SK-N-SH (cell line): ENCODE measurements at regions not wholly inside any gene's neighbourhood (a gene's known extent, or its start where the extent isn't known, plus 50 kb on each side); places are given as distances from the start of the nearest gene placed in this dataset.

Source experiments
- CTCF ChIA-PET: fragments of 300-600, 350-600 bp; formaldehyde crosslinking; extraction: SDS; loops from one replicate; lab custom pipeline; 2021; lab: Yijun Ruan, JAX
- POLR2A ChIA-PET: fragments of 350-600 bp; sonication (Branson Sonifier 250); formaldehyde crosslinking; extraction: SDS; loops from one replicate; lab custom pipeline; 2020; ENCODE audit warnings: antibody characterized with exemption, inconsistent platforms; lab: Yijun Ruan, JAX
- DNase-seq: peaks from one replicate; pipeline ENCODE4 v3.0.0; 2012
- H2AFZ ChIP-seq: fragments of 200-600 bp; sonication (generic); 2 replicates; pipeline ENCODE4 v1.8.1; 2016; ENCODE audit warnings: antibody characterized with exemption, mild to moderate bottlenecking, low read depth
- H3F3A ChIP-seq: fragments of 200-600 bp; sonication (generic); replicated peaks from 2 replicates; pipeline ENCODE3; 2016; ENCODE audit warnings: antibody characterized with exemption, mild to moderate bottlenecking; ENCODE audit not compliant: insufficient read depth
- H3K27ac ChIP-seq, 2 experiments: fragments of 200-500 bp in 1 of 2; fragments of 200-600 bp in 1 of 2; sonication (Bioruptor generic) in 1 of 2; sonication (generic), shearing (Covaris generic) in 1 of 2; 2 replicates each; pipeline versions ENCODE4 v1.5.1 to v1.6.1; 2014 to 2016; ENCODE audit warnings: low read depth in 2 of 2, inconsistent platforms in 1 of 2, low read length in 1 of 2, mild to moderate bottlenecking in 1 of 2, mixed read lengths in 1 of 2
- H3K27me3 ChIP-seq: fragments of 200-600 bp; sonication (generic), shearing (Covaris generic); 2 replicates; pipeline ENCODE4 v1.6.1; 2016; ENCODE audit warnings: mixed run types; ENCODE audit not compliant: insufficient read depth
- H3K36me3 ChIP-seq, 2 experiments: fragments of 200-500 bp in 1 of 2; fragments of 200-600 bp in 1 of 2; sonication (Bioruptor generic) in 1 of 2; sonication (generic) in 1 of 2; replicated peaks in 1 of 2; 2 replicates each; pipeline versions ENCODE3 to v1.5.1; 2014 to 2016; ENCODE audit warnings: low read length in 1 of 2, mild to moderate bottlenecking in 1 of 2; ENCODE audit not compliant: insufficient read depth in 2 of 2, control insufficient read depth in 1 of 2
- H3K4me1 ChIP-seq, 2 experiments: fragments of 200-500 bp in 1 of 2; fragments of 200-600 bp in 1 of 2; sonication (Bioruptor generic) in 1 of 2; sonication (generic), shearing (Covaris generic) in 1 of 2; 2 replicates each; pipeline versions ENCODE4 v1.5.1 to v1.6.1; 2014 to 2016; ENCODE audit warnings: low read depth in 1 of 2, low read length in 1 of 2, mixed run types in 1 of 2; ENCODE audit not compliant: insufficient read depth in 2 of 2, control insufficient read depth in 1 of 2
- H3K4me2 ChIP-seq: fragments of 200-600 bp; sonication (generic), shearing (Covaris generic); 2 replicates; pipeline ENCODE4 v1.6.1; 2017; ENCODE audit warnings: mixed run types
- H3K4me3 ChIP-seq, 2 experiments: fragments of 200-500 bp in 1 of 2; fragments of 200-600 bp in 1 of 2; sonication (Bioruptor generic) in 1 of 2; sonication (generic), shearing (Covaris generic) in 1 of 2; 2 replicates each; pipeline versions ENCODE4 v1.5.1 to v1.8.1; 2014 to 2016; ENCODE audit warnings: low read depth in 2 of 2, inconsistent platforms in 1 of 2, low read length in 1 of 2, mild to moderate bottlenecking in 1 of 2, mixed read lengths in 1 of 2, moderate library complexity in 1 of 2
- H3K79me2 ChIP-seq: fragments of 200-600 bp; sonication (generic); 2 replicates; pipeline ENCODE4 v1.8.1; 2017; ENCODE audit warnings: mild to moderate bottlenecking; ENCODE audit not compliant: insufficient read depth
- H3K9ac ChIP-seq: fragments of 200-600 bp; sonication (generic); 2 replicates; pipeline ENCODE4 v1.6.1; 2017; ENCODE audit warnings: mixed run types
- H3K9me2 ChIP-seq: fragments of 200-600 bp; sonication (generic); 2 replicates; pipeline ENCODE4 v1.6.1; 2017; ENCODE audit warnings: mixed run types
- H3K9me3 ChIP-seq: fragments of 200-600 bp; sonication (generic); 2 replicates; pipeline ENCODE4 v1.6.1; 2017; ENCODE audit warnings: mixed run types, mild to moderate bottlenecking, moderate library complexity
- H4K20me1 ChIP-seq: fragments of 200-600 bp; sonication (generic); 2 replicates; pipeline ENCODE4 v1.6.1; 2017; ENCODE audit warnings: mild to moderate bottlenecking, mixed run types; ENCODE audit not compliant: insufficient read depth
- CTCF ChIP-seq: fragments of 200-600 bp; sonication (generic); IDR thresholded peaks from 2 replicates; pipeline ENCODE4 v1.6.1; 2017; ENCODE audit warnings: antibody characterized with exemption, mild to moderate bottlenecking, moderate library complexity
- EP300 ChIP-seq, 2 experiments: IDR thresholded peaks; 2 replicates each; pipeline versions ENCODE4 v1.4.0 to v1.6.1; 2012; ENCODE audit warnings: borderline replicate concordance in 1 of 2, low read depth in 1 of 2, low read length in 1 of 2
- FOSL2 ChIP-seq: IDR thresholded peaks from 2 replicates; pipeline ENCODE4 v1.4.0; 2012; ENCODE audit warnings: low read depth, mild to moderate bottlenecking, moderate library complexity, borderline replicate concordance
- FOXJ3 ChIP-seq: sonication (generic); formaldehyde crosslinking; IDR thresholded peaks from 2 replicates; pipeline ENCODE4 v1.5.1; 2020; ENCODE audit warnings: mild to moderate bottlenecking, missing genetic modification reagents
- GATA2 ChIP-seq: sonication (generic); formaldehyde crosslinking; IDR thresholded peaks from 2 replicates; pipeline ENCODE4 v1.5.0; 2020; ENCODE audit warnings: mild to moderate bottlenecking, missing genetic modification reagents
- IRF3 ChIP-seq: fragments of 150-350 bp; IDR thresholded peaks from 2 replicates; pipeline ENCODE4 v1.6.1; 2016; ENCODE audit warnings: mild to moderate bottlenecking, low read depth, low read length
- JUND ChIP-seq: IDR thresholded peaks from 2 replicates; pipeline ENCODE4 v1.4.0; 2012
- MAX ChIP-seq: IDR thresholded peaks from 2 replicates; pipeline ENCODE4 v1.4.0; 2012; ENCODE audit warnings: low read depth
- POLR2AphosphoS5 ChIP-seq: IDR thresholded peaks from 2 replicates; pipeline ENCODE4 v1.6.1; 2012; ENCODE audit warnings: low read depth, low read length
- SMC3 ChIP-seq: IDR thresholded peaks from 2 replicates; pipeline ENCODE4 v1.6.1; 2012; ENCODE audit warnings: low read depth, low read length, improper control_type of control experiment
- TAF1 ChIP-seq: IDR thresholded peaks from 2 replicates; pipeline ENCODE4 v1.6.1; 2012; ENCODE audit warnings: low read depth, mild to moderate bottlenecking, low read length, moderate library complexity, borderline replicate concordance
- USF1 ChIP-seq: IDR thresholded peaks from 2 replicates; pipeline ENCODE4 v1.4.0; 2012; ENCODE audit warnings: low read depth, borderline replicate concordance
- USF2 ChIP-seq: fragments of 150-350 bp; IDR thresholded peaks from 2 replicates; pipeline ENCODE4 v1.6.1; 2017; ENCODE audit warnings: antibody characterized with exemption, low read length, low read depth, borderline replicate concordance
- WGBS: methylation state at CpG from one replicate; pipeline ENCODE4 v1.1.6; 2017; ENCODE audit warnings: low lambda C conversion rate; 5-methylcytosine and 5-hydroxymethylcytosine counted together

- H3K79me2 ChIP-seq, result no peaks in the 10 kb centered on the region
- WGBS, result 5% methylated on average over 1 of the region's 1 CpG
- DNase-seq, result peak; percentile 2
- POLR2A ChIA-PET, result no interaction called here
- H3F3A ChIP-seq, result no peaks in the 10 kb centered on the region
- no peaks in the 10 kb centered on the region for H4K20me1 ChIP-seq
- TF ChIP-seq CTCF, result no peak
- peak; percentile 83 for TF ChIP-seq GATA2 (CRISPR knock-in tag)
- TF ChIP-seq EP300 (IDR thresholded peaks at IDR 0.05; ENCODE audit: borderline replicate concordance in 1 of 2, low read depth in 1 of 2, low read length in 1 of 2), result peak in 1 of 2 experiments; percentile 15; a peak in 1 of 4 replicates
- TF ChIP-seq, all 33 proteins: peak for 2
- H3K9me3 ChIP-seq, result no peaks in the 10 kb centered on the region
- CTCF ChIA-PET, result no interaction called here
- H3K4me1 ChIP-seq, result 0 out of 4 replicates have a peak, but pooled peaks cover 0 to 2% of the 10 kb centered on the region in 2 experiments
- H2AFZ ChIP-seq, result no peak overlapping the region
- no peak overlapping the region for H3K27ac ChIP-seq
- no peaks in the 10 kb centered on the region for H3K27me3 ChIP-seq
- no peaks in the 10 kb centered on the region for H3K36me3 ChIP-seq
- no peak overlapping the region for H3K4me3 ChIP-seq
- H3K9me2 ChIP-seq, result no peaks in the 10 kb centered on the region
- H3K9ac ChIP-seq, result no peak overlapping the region
- H3K4me2 ChIP-seq, result no peak overlapping the region
Measured at GRCh38 chr11:37333345-37333744, 735.3 kb upstream of the RAG2 start.

- DNase-seq, result no peak
- H3F3A ChIP-seq, result no peaks in the 10 kb centered on the region
- CTCF ChIA-PET, result no interaction called here
- H3K4me1 ChIP-seq, result no peaks in the 10 kb centered on the region
- no peaks in the 10 kb centered on the region for H3K9me3 ChIP-seq
- no peaks in the 10 kb centered on the region for H3K36me3 ChIP-seq
- no peak overlapping the region for H2AFZ ChIP-seq
- no peak for TF ChIP-seq FOXJ3
- TF ChIP-seq USF1, result no peak
- no peak for TF ChIP-seq CTCF
- no peak for TF ChIP-seq USF2
- TF ChIP-seq MAX, result no peak
- TF ChIP-seq SMC3, result no peak
- no peak for TF ChIP-seq POLR2AphosphoS5
- no peak for TF ChIP-seq IRF3
- no peak for TF ChIP-seq JUND
- TF ChIP-seq TAF1, result no peak
- TF ChIP-seq FOSL2, result no peak
- TF ChIP-seq, all 33 proteins: peak for 0
- POLR2A ChIA-PET, result no interaction called here
- H3K27ac ChIP-seq, result no peak overlapping the region
- H3K4me3 ChIP-seq, result no peak overlapping the region
- H4K20me1 ChIP-seq, result no peaks in the 10 kb centered on the region
- H3K79me2 ChIP-seq, result no peaks in the 10 kb centered on the region
- no peaks in the 10 kb centered on the region for H3K9me2 ChIP-seq
- no peaks in the 10 kb centered on the region for H3K27me3 ChIP-seq
- no peak overlapping the region for H3K9ac ChIP-seq
- no peak overlapping the region for H3K4me2 ChIP-seq
Measured at GRCh38 chr11:37323843-37324242, 725.8 kb upstream of the RAG2 start.
